Umbilical cord (tissue), 1 donor: ENCODE measurements at regions not wholly inside any gene's neighbourhood (a gene's known extent, or its start where the extent isn't known, plus 50 kb on each side); places are given as distances from the start of the nearest gene placed in this dataset.
A peak's percentile ranks its signal among the peaks of the same experiment; 100 is the strongest.

Experiments used
- DNase-seq: peaks from one replicate; pipeline ENCODE4 v3.0.0-alpha.2; 2015; ENCODE audit warnings: low spot score

DNA sequence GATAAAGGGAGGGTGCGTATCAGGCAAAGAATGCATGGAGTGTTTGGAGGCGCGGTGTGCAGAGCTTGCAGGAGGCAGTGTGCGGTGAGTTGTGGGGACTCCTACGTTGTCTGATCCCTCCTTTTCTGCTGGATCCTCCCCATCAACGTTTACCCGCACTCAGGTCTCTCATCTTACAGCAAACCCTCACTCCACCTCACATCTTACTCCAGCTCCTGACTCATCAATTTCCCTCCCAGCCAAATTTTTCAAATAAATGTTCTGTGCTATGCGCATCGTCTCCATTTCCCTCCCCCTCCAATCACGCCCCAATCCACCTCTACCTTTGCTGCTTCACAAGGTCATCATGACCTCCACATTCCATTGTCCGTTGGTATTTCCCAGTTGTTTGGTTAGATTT is 138.9 kb upstream of the KLF4 start:
- no peak for DNase-seq

DNA sequence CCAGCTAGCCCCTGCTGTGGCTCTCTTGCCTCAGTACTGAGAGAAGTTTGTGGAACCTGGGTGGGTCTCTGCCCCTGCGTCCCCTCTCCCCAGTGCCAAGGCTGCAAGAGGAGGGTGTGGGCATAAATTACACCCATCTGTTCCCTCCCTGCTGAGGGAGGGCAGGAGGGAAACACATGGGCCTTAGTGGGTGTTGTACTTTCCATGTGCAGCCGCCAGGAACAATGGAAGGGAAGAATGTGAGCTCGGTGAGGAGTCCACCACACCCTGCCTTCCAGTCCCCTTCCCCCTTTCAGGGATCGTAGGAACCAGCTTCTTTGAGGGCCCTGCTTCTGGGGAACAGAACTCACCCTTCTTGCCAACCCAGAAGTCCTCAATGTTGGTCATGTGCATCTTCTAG is 138.2 kb upstream of the KLF4 start:
- no peak for DNase-seq

DNA sequence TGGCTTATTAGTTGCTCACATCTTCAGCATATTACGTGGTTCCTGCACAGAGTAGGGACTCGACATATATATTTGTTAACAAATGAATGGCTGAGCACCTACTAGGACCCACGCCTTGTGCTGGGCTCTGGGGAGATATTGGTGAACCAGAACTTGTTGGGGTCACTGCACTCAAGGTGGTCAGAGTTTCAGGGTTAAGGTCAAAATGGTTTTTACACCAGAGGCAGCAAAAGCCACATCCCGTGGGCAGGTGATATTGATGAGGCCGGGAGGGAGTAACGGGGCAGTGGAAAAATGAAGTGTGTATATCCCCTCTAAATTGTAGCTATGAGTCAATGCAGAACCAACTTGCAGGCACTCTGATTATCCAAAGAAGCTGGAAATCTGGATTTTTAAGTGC is 136.5 kb upstream of the KLF4 start:
- no peak for DNase-seq

DNA sequence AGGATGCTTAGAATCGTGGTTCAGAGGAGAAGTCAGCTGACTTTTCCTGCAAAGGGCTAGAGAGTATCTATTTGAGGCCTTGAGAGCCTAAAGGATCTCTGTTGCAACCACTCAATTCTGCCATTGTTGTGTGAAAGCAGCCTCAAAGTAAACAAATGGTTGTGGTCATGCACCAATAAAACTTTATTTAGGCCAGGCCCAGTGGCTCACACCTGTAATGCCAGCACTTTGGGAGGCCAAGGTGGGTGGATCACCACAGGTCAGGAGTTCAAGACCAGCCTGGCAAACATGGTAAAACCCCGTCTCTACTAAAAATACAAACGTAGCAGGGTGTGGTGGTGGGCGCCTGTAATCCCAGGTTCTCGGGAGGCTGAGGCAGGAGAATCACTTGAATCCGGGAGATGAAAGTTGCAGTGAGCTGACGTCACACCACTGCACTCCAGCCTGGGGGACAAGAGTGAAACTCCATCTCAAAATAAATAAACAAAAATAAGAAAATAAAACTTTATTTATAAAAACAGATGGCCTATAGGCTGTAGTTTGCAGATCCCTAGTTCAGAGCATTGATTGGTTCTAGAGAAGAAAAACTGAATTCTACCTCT is 135.9 kb upstream of the KLF4 start:
- DNase-seq: no peak

DNA sequence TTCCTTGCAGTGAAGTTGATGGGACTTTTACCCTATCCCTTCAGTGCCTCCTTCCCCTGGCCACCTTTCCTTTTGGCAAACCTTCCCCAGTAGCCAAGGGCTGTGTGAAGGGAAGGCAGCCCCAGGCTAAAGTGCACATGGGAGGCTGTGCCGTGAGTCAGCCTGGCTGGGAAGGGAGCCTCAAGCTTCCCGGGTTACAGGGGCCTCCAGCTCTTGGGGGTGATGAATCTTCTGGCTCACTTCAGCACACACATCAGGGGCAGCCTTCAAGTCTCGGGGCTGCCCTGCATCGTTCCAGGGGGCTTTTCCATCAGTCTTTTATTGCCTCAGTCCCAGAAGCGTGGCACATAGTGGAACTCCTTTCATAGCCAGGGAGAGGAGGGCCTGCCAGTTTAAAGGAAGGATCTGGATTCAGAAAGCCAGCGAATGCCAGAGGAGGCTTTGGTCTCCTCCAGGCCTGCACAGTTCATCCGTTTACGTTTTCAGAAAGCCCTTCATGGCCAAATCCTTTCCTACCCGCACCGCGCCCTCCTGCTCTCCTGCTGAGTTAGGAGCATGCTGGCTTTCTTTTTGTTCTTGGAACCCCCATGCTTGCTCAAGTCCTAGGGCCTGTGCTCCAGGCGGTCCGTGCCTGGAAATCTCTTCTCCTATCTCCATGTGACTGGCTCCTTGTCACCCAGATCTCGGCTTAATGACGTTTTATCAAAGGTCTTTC is 134.8 kb upstream of the KLF4 start:
- DNase-seq: peak; percentile 71

DNA sequence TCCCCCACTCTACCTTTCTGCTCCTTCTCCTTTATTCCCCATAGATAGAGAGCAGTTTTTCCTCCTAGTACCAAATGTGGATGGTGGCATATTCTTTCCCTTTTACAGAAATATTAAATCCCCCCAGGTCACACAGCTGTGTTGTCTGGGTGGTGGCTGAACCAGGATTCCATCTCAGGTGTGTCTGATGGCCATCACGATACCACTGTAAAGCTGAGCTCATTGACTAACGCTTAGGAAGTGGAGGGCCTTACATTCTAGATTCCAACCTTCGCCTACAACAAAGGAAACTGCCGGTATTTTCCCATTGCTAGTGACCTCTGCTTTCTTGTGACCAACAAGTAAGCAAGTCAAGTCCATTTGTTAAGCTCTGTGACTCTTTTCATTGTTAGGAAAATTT is 131.9 kb upstream of the KLF4 start:
- no peak for DNase-seq

DNA sequence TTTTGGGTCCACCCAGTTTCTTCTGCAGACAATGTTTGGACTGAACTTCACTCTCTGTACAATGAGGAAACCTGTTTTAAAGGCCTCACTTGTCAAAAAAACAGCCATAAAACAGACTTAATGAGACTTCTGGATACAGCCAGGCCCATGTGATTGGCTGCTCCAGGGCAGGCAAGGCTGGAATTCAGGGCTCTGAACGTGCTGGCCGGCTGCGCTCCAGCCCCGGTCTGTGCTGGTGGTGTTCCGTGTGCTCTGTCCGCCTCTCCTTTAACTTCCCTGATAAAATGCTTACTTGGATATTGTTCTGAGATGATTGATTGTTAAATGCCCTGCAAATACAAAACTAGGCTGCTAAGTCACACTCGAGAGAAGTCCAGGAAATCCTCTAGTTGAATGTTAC is 131.2 kb upstream of the KLF4 start:
- peak; percentile 81 for DNase-seq

DNA sequence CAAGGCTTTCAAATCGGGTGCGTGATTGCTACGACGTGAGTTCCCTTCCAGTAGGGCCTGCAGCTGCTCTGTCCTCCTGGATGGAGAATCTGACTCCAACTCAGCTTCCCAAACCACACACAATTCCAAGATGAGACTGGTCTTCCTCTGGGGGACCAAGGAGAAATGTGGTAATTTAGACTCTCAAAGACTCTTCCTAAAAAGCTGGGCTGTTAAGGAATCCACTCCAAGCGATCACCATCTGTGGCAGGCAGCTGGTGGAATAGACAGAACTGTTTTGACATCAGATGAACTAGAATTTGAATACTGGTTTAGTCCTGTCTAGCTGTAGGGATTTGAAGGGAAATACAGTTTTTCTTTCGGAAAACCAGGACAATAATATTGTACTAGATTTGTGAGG is 130.7 kb upstream of the KLF4 start:
- no peak for DNase-seq

DNA sequence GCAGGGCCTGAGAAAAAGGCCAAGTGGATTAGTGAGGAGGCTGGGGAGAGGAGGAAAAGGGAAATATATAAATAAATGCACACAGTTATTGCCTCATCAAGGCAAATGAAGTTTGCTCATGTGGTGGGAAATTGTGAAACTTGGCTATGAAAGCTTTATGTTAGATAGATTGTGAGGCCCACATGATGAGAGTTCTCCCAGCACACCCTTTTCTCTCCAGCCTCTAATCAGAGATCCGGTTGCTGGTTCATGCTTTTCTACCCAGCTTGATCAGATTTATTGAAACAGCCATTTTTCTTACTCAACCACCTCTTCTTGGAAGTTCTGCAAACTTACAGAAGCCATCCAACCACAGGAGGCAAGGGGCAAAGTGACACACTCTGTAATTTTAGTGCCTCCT is 125.8 kb upstream of the KLF4 start:
- peak; percentile 65 for DNase-seq

DNA sequence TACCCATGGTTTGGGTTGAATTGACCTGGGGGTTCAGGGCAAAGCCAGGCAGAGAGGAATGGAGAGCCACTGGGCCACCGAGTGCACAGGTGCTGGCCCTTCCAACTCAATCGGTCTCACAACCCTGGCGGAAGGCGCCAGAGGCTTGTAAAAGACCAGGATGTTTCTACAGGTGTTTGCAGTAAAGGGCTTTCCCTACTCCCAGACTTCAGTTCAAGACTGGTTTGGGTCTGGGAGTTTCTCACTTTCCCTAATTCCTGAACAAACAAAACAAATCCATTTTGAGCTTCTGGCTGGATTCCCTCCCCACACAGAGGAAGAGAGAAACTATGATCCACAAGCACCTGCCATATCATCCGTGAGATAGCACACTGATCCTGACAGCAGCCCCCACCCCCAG is 125.2 kb upstream of the KLF4 start:
- DNase-seq: no peak

DNA sequence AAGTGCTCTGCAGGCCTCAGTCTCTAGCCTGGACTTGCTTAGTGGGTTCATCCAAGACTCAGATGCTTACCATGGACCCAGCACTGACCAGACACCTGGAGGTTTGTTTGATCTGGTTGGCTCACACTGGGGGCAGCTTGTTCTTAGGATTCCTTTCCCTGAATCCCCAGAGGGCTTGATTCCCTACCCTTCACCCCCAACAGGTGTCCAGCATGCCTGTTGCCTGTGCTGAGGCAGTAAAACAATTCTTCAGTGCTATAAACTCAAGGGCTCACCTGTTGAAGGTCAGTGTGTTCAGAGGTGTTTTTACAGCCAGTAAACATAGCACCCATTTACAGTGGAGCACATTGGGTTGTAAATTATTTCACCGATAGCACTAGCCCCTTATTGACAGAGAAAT is 123.8 kb upstream of the KLF4 start:
- DNase-seq: no peak

DNA sequence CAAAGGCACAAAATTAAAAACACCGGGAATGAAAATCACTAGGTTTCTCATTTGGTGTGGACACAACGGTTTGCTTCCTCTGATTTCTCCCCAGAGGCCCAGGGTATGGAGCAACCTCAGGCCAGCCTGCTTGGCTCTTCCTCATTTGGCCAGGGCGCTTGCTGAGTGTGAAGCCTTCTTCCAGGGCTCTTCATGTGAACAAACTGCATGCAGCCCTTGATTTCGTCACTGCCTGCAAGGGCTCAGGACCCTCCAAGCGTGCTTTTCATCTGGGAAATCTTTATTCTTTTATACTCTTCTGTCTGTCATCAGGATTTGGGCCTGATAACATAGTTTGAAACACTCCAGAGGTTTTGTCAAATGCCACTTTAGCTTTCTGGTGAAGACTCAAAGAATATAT is 122.6 kb upstream of the KLF4 start:
- DNase-seq: peak; percentile 94

DNA sequence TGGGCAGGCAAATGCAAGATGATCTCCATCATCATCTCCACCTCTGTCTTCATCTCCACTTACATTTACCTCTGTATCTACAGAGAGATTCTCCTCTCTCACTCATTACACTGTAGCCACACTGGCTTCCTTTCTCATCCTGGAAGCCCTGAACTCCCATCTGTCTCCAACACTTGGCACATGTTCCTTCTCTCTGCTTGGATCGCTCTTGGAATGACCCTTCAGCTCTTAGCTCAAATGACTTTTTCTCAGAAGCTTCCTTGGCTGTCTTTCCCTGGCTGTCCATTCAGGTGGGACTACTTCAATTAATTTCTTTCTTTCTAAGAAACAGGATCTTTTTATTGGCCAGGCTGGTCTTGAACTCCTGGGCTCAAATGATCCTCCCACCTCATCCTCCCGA is 120.0 kb upstream of the KLF4 start:
- DNase-seq: no peak

DNA sequence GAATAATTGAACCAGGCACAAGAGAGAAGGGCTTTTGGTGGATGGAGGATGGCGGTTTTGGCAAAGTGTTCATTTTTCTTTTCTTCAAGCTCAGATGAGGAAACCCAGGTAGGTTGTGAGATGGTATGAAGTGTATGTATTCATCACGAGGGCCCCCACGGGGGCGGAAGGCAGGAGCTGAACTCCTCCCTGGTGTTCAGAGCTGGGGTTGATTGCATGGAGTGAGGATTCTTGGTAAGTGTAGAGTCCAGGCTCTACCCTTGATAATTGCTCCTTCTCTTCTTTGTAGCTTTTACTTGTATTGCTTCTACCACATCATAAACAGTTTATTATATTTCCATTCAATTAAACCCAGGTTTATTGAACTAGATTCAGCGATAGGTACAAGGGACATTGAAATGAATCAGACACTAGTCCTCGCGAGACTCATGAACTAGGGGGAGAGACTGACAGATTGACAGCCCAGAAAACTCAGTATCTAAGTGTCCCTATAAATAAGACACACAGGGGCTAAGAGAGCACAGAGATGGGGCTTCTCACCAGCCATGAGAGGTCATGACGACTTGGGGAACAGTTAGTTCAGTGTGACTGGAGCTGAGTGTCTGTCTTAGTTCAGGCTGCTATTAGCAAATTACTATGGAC is 116.7 kb upstream of the KLF4 start:
- no peak for DNase-seq

DNA sequence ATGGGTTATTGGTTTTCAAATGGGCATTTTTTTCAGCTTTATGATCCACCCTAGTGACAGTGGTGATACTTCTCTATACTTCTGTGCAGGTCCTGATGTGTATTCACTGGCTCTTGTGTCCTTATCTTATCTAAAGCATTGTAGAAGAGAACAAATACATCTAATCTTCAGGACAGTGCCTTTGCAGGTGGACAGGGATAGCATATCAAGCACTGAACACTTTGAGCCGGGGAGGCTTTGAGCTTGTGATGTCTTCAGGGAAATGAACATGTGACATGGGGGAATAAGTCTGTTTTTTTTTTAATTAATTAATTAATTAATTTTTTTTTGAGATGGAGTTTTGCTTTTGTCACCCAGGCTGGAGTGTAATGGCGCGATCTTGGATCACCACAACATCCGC is 115.5 kb upstream of the KLF4 start:
- DNase-seq: no peak

DNA sequence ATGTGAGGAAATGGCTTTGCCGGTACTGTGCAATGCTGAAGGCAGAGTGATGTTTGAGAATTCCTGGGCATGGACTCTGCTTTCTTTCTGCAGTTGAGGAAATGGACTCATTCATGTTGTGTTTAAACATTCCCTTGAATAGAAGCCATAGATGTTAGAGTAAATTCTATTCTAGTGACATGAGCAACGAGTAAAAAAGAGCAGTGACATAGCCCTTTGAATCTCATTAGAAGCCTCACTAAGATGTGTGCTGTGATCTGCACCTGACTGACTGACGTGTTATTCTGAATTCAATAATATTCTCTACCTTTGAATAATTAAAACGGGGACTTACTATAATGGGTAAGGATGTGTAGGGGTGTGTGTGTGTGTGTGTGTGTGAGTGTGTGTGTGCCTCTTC is 113.7 kb upstream of the KLF4 start:
- no peak for DNase-seq

DNA sequence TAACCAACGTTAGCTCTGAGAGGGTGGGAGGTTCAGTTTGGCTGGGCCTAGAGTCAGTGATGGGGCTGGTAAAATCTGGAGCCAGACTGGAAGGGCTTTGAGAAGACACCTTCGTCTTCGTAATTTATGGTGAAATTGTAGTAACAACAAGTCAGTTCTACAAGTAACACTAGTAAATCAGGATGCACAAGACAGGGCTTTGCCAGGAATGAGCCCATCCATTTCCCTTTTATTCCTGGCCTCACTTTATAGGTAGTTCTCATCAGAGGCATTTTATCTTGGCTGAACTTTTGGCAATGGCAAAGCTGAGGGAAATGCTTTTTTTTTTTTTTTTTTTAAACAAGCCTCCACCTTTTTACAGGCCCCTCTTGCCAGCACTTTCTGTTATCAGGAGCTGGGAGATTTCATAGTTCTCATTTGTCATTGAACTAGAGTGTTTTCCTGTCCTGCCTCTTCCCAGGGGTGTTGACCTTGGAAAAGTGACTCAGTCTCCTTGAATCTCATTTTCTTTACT is 110.5 kb upstream of the KLF4 start:
- peak; percentile 48 for DNase-seq

DNA sequence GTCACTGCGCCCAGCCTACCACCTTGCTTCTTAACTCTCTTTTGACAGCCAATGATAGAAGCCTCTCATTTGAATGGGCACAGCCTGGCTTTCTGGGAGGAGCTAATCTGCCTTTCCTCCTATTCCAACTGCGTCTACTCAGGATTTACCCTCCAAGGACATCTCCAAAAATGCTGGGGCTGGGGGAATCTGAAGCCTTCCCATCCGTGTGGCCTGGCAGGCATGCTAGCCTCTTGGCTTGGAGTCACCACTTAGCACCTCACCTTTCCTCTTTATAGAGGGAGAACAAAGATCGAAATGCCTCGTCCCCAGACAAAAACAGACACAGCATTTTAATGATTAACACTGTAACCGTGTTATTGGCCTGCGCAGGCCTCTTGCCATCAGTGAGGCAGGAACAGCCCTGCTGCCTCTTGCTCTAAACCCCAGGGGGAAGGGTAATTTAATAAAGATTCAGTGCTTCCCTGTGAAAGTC is 108.2 kb upstream of the KLF4 start:
- DNase-seq: no peak

DNA sequence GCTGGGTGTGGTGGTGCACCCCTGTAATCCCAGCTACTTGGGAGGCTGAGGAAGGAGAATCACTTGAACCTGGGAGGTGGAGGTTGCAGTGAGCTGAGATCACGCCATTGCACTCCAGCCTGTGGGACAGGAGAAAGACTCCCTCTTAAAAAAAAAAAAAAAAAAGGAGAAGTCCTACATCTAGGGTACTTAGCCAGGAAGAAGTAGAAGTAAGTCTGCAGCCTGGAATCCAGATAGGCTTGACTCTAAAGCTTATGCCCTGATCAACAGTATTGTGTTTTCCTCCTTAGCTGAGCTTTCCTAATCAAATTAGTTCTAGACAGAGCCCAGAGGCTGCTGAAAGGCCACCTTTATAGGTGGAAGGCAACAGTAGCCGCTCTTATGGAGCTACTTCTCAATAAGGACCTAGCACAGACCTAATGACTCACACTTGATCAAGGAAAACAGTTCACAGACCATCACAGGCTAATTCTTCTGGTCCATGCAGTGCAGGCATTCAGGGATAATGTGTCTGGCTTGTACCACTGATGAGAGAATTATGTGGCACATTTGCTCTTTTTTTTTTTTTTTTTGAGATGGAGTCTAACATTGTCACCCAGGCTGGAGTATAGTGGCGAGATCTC is 105.5 kb upstream of the KLF4 start:
- DNase-seq: no peak

DNA sequence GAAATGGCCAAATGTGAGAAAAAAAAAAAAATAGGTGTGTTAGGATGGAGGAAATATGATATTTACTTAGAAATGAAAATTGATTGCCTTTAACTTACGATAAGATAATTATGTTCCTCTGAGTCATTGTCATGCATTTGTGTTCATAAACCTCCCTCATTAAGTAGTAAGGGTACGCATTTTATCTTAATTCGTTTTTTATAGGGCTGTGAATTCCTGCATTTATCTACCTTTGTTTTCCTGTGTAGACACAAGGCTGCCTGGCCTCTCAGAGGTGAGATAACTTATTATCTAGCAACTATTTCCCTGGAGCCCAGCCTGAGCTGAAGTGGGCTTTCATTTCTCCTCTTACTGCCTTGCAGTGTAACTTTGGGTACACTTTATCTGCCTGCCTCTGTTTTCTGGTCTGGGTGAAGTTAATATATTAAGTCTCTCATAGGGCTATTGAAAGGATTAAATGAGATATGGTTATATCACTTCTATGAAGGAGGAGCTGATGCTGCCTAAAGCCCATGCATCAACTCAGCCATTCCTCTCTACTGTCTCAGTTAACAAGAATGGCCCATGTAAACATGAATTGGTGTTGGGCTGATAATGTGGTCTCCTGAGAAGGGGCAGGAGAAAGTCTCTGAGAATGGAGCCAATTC is 103.8 kb upstream of the KLF4 start:
- DNase-seq: no peak

DNA sequence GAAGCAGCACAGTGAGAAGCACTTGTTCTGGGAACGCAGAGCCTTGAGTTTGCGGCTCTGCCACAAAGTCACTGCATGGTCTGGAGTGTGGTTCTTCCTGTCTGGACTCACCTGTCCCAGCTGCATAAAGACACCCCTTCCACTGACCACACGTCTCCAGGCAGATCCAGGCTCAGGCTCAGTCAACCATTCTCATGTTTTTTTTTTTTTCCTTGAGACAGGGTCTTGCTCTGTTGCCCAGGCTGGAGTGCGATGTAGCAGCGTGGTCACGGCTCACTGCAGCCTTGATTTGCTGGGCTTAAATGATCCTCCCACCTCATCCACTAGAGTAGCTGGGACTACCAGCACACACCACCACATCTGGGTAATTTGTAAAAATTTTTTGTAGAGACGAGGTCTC is 102.9 kb upstream of the KLF4 start:
- no peak for DNase-seq

DNA sequence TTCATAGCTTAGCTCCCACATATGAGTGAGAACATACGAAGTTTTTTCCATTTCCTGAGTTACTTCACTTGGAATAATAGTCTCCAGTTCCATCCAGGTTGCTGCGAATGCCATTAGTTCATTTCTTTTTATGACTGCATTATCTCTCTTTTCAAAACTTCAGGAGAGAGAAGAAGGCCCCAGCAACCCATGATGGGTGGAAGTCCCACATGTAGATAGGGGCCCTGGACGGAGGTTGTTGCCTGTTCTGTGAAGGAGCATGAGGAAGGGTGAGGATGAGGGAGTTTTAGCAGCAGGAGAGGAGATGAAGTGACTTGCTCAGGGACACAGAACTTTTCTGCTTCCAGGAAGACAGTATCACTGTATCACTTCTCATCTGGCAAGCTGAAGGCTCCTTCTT is 102.2 kb upstream of the KLF4 start:
- no peak for DNase-seq
